ENCODE measurements at regions not wholly inside any gene's neighbourhood (a gene's known extent, or its start where the extent isn't known, plus 50 kb on each side); places are given as distances from the start of the nearest gene placed in this dataset.

GRCh38 chr21:28444111-28444510 is 548.6 kb downstream of the LTN1 start:
- TF ChIP-seq CTCF (conservative IDR thresholded peaks at IDR 0.05; ENCODE audit: low read length) (no peak), EZH2phosphoT487 (IDR thresholded peaks at IDR 0.05; ENCODE audit: borderline replicate concordance) (no peak)

Measured in Loucy (cell line).